ENCODE measurements at regions not wholly inside any gene's neighbourhood (a gene's known extent, or its start where the extent isn't known, plus 50 kb on each side); places are given as distances from the start of the nearest gene placed in this dataset.

- Mint-ChIP-seq H3K27me3 (ENCODE audit: insufficient read depth, low read depth) (no peaks in the 10 kb centered on the region), H3K4me3 (no peak overlapping the region), H3K36me3 (no peaks in the 10 kb centered on the region), H3K27ac (no peak overlapping the region), H3K9me3 (no peaks in the 10 kb centered on the region), H3K4me1 (peaks cover 22% of the 10 kb centered on the region)
- Histone ChIP-seq H3K4me2 (peak overlapping the region; percentile 13), H3K9me3 (ENCODE audit: low read depth) (no peaks in the 10 kb centered on the region), H3K27ac (peak overlapping the region; percentile 2), H3K4me3 (no peak overlapping the region), H3F3A (ENCODE audit: low read depth) (peaks cover 20% of the 10 kb centered on the region), H3K4me1 (peaks cover 21% of the 10 kb centered on the region), H3K79me2 (ENCODE audit: low read depth) (no peaks in the 10 kb centered on the region), H4K20me1 (ENCODE audit: low read depth) (no peaks in the 10 kb centered on the region), H3K9ac (no peak overlapping the region), H3K36me3 (no peaks in the 10 kb centered on the region), H3K27me3 (no peaks in the 10 kb centered on the region), H2AFZ (replicated peaks) (peak overlapping the region; percentile 68)
- DNase-seq (ENCODE audit: low spot score), result peak; percentile 28
- no peak for TF ChIP-seq CTCF (IDR thresholded peaks at IDR 0.05)
- no peak for TF ChIP-seq EZH2phosphoT487 (IDR thresholded peaks at IDR 0.05)
- no peak for TF ChIP-seq EZH2 (IDR thresholded peaks at IDR 0.05)
Measured at GRCh38 chr3:73683706-73684105, 59.0 kb upstream of the PDZRN3 start.

- Histone ChIP-seq H3K9ac (no peak overlapping the region), H3K4me1 (peaks cover 21% of the 10 kb centered on the region), H3K79me2 (ENCODE audit: low read depth) (no peaks in the 10 kb centered on the region), H3F3A (ENCODE audit: low read depth) (peaks cover 20% of the 10 kb centered on the region), H2AFZ (replicated peaks) (no peak overlapping the region), H4K20me1 (ENCODE audit: low read depth) (no peaks in the 10 kb centered on the region), H3K36me3 (no peaks in the 10 kb centered on the region), H3K4me3 (no peak overlapping the region), H3K9me3 (ENCODE audit: low read depth) (no peaks in the 10 kb centered on the region), H3K27me3 (no peaks in the 10 kb centered on the region), H3K27ac (no peak overlapping the region), H3K4me2 (no peak overlapping the region)
- no peak overlapping the region for H3K4me3 Mint-ChIP-seq
- no peak overlapping the region for H3K27ac Mint-ChIP-seq
- no peaks in the 10 kb centered on the region for H3K36me3 Mint-ChIP-seq
- no peak for DNase-seq (ENCODE audit: low spot score)
- no peaks in the 10 kb centered on the region for H3K27me3 Mint-ChIP-seq (ENCODE audit: insufficient read depth, low read depth)
- H3K9me3 Mint-ChIP-seq, result peaks cover 2% of the 10 kb centered on the region
- peaks cover 18% of the 10 kb centered on the region for H3K4me1 Mint-ChIP-seq
- TF ChIP-seq CTCF (IDR thresholded peaks at IDR 0.05), result no peak
- TF ChIP-seq EZH2 (IDR thresholded peaks at IDR 0.05), result no peak
- no peak for TF ChIP-seq EZH2phosphoT487 (IDR thresholded peaks at IDR 0.05)
Measured at GRCh38 chr3:73681610-73682009, 56.9 kb upstream of the PDZRN3 start.

GRCh38 chr3:73681198-73681597 is 56.5 kb upstream of the PDZRN3 start:
- Histone ChIP-seq H3F3A (ENCODE audit: low read depth) (peaks cover 20% of the 10 kb centered on the region), H3K27me3 (no peaks in the 10 kb centered on the region), H4K20me1 (ENCODE audit: low read depth) (no peaks in the 10 kb centered on the region), H3K36me3 (no peaks in the 10 kb centered on the region), H3K79me2 (ENCODE audit: low read depth) (no peaks in the 10 kb centered on the region), H2AFZ (replicated peaks) (no peak overlapping the region), H3K4me3 (no peak overlapping the region), H3K4me1 (peaks cover 21% of the 10 kb centered on the region), H3K9ac (no peak overlapping the region), H3K4me2 (no peak overlapping the region), H3K27ac (no peak overlapping the region), H3K9me3 (ENCODE audit: low read depth) (no peaks in the 10 kb centered on the region)
- Mint-ChIP-seq H3K27ac (no peak overlapping the region), H3K27me3 (ENCODE audit: insufficient read depth, low read depth) (no peaks in the 10 kb centered on the region), H3K4me1 (peaks cover 18% of the 10 kb centered on the region), H3K4me3 (no peak overlapping the region), H3K36me3 (no peaks in the 10 kb centered on the region), H3K9me3 (peaks cover 2% of the 10 kb centered on the region)
- DNase-seq (ENCODE audit: low spot score), result no peak
- TF ChIP-seq CTCF (IDR thresholded peaks at IDR 0.05), result no peak
- TF ChIP-seq EZH2phosphoT487 (IDR thresholded peaks at IDR 0.05), result no peak
- no peak for TF ChIP-seq EZH2 (IDR thresholded peaks at IDR 0.05)

All from neural progenitor cell (in vitro differentiated cells).